Heart left ventricle (tissue), 13 donors: ENCODE measurements at regions not wholly inside any gene's neighbourhood (a gene's known extent, or its start where the extent isn't known, plus 50 kb on each side); places are given as distances from the start of the nearest gene placed in this dataset.

Experiments
- CTCF ChIP-seq, 12 donors: fragments of 200-600 bp; sonication (generic) in 4 of 12; IDR thresholded peaks; one replicate each; pipeline versions ENCODE4 v1.5.0 to v1.8.0; 2018 to 2022; ENCODE audit warnings: antibody characterized with exemption in 12 of 12, mild to moderate bottlenecking in 5 of 12
- POLR2A ChIP-seq, 2 donors: fragments of 450-650 bp; IDR thresholded peaks; one replicate each; pipeline ENCODE4 v1.6.1; 2017; ENCODE audit warnings: antibody characterized with exemption in 2 of 2, mild to moderate bottlenecking in 2 of 2, moderate library complexity in 2 of 2
- donor health status: ischemic (EF 13 %, LVEDD 7.1; RV severe dilation, severe dysfunction).
- donor health status: DM: no; HTN: yes; CAD: no.
- donor health status: DM: no; HTN: no; CAD: no.
- donor health status: ischemic (EF 25% LVEDD 6.9; RV normal size, moderate dysfunction).
- donor health status: ischemic (EF 25% LVEDD 5.7; RV mildly dilated, moderate dysfunction).
- donor health status: ischemic (EF 35%, LVEDD 5.7; RV mildly dilated, moderate dysfunction).
- donor health status: nonischemic (EF 11% LVEDD 7.7; RV severe dilation, severe dysfunction).
- donor health status: DM: yes; HTN: yes; CAD: no.
- donor health status: PGD.
- donor health status: ischemic (EF 29% LVEDD 5.4; RV normal size, mild dysfunction).
- donor health status: nonischemic (EF 23%, LVEDD 6.1; RV moderate dilation, normal function).

GRCh38 chr1:96427616-96428015, 294.0 kb upstream of the PTBP2 start:
- no peak for TF ChIP-seq CTCF (IDR thresholded peaks at IDR 0.05)
- TF ChIP-seq POLR2A (IDR thresholded peaks at IDR 0.05) = no peak
